ENCODE measurements at regions not wholly inside any gene's neighbourhood (a gene's known extent, or its start where the extent isn't known, plus 50 kb on each side); places are given as distances from the start of the nearest gene placed in this dataset.

DNA sequence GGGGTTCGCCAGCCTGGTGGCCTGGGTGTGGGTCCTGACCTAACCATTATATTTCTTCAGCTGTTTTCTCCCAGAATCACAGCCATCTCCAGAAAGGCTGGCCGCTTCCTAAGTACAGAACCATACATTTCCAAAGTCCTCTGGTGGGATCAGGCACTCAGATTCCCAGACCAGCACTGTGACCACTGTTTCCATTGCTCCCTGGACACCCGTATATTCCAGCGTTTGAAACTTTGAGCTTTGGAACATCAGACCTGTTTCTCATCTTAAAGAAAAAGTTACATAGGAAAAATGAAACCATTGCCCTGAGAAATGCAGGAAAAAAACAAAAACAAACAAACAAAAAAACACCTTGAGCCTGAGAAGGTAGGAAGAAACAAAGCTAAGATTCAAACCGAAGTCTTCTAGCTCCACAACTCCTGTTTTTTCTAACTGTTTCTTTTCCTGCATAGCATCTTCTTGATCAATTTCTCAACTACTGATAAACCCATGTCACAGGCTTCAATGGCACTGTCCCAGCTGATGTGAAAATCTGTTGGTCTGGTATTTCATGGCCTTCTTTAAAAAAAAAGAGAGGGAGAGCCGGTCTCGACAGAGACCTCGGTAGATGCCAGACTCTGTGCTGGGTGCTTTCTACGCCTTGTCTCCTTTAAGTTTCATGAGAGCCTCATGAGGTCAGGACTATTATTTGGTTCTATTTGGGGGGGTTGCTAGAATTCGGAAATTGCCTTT, 221.3 kb downstream of the TOMM20 start:
- Mint-ChIP-seq H3K36me3 (ENCODE audit: insufficient read depth, unreplicated experiment) (no peaks in the 10 kb centered on the region), H3K4me1 (ENCODE audit: insufficient read depth, unreplicated experiment) (no peaks in the 10 kb centered on the region), H3K27me3 (ENCODE audit: insufficient read depth, unreplicated experiment) (no peaks in the 10 kb centered on the region), H3K9me3 (ENCODE audit: unreplicated experiment) (no peaks in the 10 kb centered on the region), H3K4me3 (ENCODE audit: unreplicated experiment) (no peak overlapping the region), H3K27ac (ENCODE audit: low read depth, unreplicated experiment) (no peak overlapping the region)
- ChIA-PET CTCF (interaction anchor here (0.6 to 0.7 kb wide), 2 partner anchors 8 to 177 kb away, joined by 3 read pairs; no protein-coding TSS in a partner anchor), POLR2A (interaction anchor here (1.1 kb wide), 1 partner anchor 18 kb away, joined by 3 read pairs; no protein-coding TSS in a partner anchor)
- intact Hi-C loops (cut with micrococcal nuclease), result no loop called here
- TF ChIP-seq, protein P1, sequence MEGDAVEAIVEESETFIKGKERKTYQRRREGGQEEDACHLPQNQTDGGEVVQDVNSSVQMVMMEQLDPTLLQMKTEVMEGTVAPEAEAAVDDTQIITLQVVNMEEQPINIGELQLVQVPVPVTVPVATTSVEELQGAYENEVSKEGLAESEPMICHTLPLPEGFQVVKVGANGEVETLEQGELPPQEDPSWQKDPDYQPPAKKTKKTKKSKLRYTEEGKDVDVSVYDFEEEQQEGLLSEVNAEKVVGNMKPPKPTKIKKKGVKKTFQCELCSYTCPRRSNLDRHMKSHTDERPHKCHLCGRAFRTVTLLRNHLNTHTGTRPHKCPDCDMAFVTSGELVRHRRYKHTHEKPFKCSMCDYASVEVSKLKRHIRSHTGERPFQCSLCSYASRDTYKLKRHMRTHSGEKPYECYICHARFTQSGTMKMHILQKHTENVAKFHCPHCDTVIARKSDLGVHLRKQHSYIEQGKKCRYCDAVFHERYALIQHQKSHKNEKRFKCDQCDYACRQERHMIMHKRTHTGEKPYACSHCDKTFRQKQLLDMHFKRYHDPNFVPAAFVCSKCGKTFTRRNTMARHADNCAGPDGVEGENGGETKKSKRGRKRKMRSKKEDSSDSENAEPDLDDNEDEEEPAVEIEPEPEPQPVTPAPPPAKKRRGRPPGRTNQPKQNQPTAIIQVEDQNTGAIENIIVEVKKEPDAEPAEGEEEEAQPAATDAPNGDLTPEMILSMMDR (IDR thresholded peaks at IDR 0.05; ENCODE audit: unreplicated experiment), result no peak
- no TSS peak for BruUV-seq (replicated peaks)
- DNase-seq (ENCODE audit: unreplicated experiment), result no peak

DNA sequence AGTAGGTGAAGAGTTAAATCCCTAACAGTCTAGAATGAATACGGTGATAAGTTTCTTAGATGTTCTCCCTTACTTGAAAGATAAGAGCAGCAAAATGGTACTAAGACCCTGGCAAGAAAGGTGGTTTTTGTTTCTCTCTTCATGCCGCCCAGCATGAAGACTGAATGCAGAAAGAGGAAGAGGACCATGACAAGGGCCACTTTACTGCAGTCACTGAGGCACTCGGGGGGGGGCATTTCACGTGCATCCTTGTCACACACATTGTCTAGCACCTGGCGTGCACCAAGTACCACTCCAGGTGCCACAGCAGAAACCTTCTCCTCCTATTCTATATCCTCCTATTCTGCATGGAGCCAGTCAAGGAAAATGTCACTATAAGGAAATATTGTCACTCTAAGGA, 222.0 kb downstream of the TOMM20 start:
- TF ChIP-seq, protein P1 (IDR thresholded peaks at IDR 0.05; ENCODE audit: unreplicated experiment), result no peak
- Mint-ChIP-seq H3K9me3 (ENCODE audit: unreplicated experiment) (no peaks in the 10 kb centered on the region), H3K27ac (ENCODE audit: low read depth, unreplicated experiment) (no peak overlapping the region), H3K4me3 (ENCODE audit: unreplicated experiment) (no peak overlapping the region), H3K36me3 (ENCODE audit: insufficient read depth, unreplicated experiment) (no peaks in the 10 kb centered on the region), H3K4me1 (ENCODE audit: insufficient read depth, unreplicated experiment) (no peaks in the 10 kb centered on the region), H3K27me3 (ENCODE audit: insufficient read depth, unreplicated experiment) (no peaks in the 10 kb centered on the region)
- BruUV-seq (replicated peaks), result no TSS peak
- ChIA-PET POLR2A (interaction anchor here (1.1 kb wide), 1 partner anchor 19 kb away, joined by 3 read pairs; no protein-coding TSS in a partner anchor), CTCF (no interaction called here)
- DNase-seq (ENCODE audit: unreplicated experiment), result no peak
- intact Hi-C loops (cut with micrococcal nuclease), result no loop called here

- intact Hi-C loops (cut with micrococcal nuclease), result no loop called here
- ChIA-PET POLR2A (interaction anchor here (0.8 to 1.6 kb wide), 4 partner anchors 11 to 291 kb away, joined by 3 to 6 read pairs (median 3); no protein-coding TSS in a partner anchor), CTCF (no interaction called here)
- Mint-ChIP-seq H3K36me3 (ENCODE audit: insufficient read depth, unreplicated experiment) (no peaks in the 10 kb centered on the region), H3K27me3 (ENCODE audit: insufficient read depth, unreplicated experiment) (no peaks in the 10 kb centered on the region), H3K27ac (ENCODE audit: low read depth, unreplicated experiment) (no peak overlapping the region), H3K9me3 (ENCODE audit: unreplicated experiment) (no peaks in the 10 kb centered on the region), H3K4me1 (ENCODE audit: insufficient read depth, unreplicated experiment) (no peaks in the 10 kb centered on the region), H3K4me3 (ENCODE audit: unreplicated experiment) (no peak overlapping the region)
- TF ChIP-seq, protein P1 (IDR thresholded peaks at IDR 0.05; ENCODE audit: unreplicated experiment), result no peak
- BruUV-seq (replicated peaks), result no TSS peak
- no peak for DNase-seq (ENCODE audit: unreplicated experiment)
These were observed 225.7 kb downstream of the TOMM20 start for GRCh38 chr1:234902774-234903547.

DNA sequence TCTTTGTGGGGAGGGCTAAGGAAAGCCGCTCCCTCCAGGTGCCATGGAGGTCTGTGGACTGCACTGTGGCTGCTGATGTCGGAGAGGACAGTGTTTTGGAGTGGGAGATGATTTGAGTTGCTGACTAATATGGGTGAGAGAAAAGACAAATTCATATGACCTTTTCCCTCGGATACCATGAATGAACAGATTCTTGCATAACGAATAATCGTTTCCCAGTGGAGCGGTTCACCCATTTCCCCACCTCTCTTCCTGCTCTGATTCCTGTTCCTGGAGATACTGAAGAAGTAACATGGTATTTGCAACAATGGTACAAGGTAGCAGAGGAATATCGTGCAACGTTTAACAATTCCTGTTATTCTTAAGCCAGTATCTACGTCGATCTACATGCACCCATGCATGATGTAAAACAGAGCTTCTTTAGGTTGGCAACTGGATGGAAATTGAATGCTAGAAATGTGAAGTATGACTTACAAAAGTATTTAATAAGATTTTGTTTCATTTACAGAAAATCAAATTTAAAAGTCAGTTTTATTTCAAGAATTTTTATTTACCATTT, 227.1 kb downstream of the TOMM20 start:
- CTCF ChIA-PET, result interaction anchor here (0.6 to 0.7 kb wide), 2 partner anchors 215 to 1392 kb away, joined by 3 read pairs; no protein-coding TSS in a partner anchor
- no peaks in the 10 kb centered on the region for H3K4me1 Mint-ChIP-seq (ENCODE audit: insufficient read depth, unreplicated experiment)

More for the DNA sequence above, 227.1 kb downstream of the TOMM20 start:
- Mint-ChIP-seq H3K9me3 (ENCODE audit: unreplicated experiment) (no peaks in the 10 kb centered on the region), H3K27ac (ENCODE audit: low read depth, unreplicated experiment) (no peak overlapping the region), H3K36me3 (ENCODE audit: insufficient read depth, unreplicated experiment) (no peaks in the 10 kb centered on the region), H3K27me3 (ENCODE audit: insufficient read depth, unreplicated experiment) (no peaks in the 10 kb centered on the region), H3K4me3 (ENCODE audit: unreplicated experiment) (no peak overlapping the region)
- DNase-seq (ENCODE audit: unreplicated experiment), result no peak
- BruUV-seq (replicated peaks), result no TSS peak
- intact Hi-C loops (cut with micrococcal nuclease), result no loop called here
- TF ChIP-seq, protein P1 (IDR thresholded peaks at IDR 0.05; ENCODE audit: unreplicated experiment), result no peak
- POLR2A ChIA-PET, result interaction anchor here (0.6 to 1.6 kb wide), 6 partner anchors 9 to 117 kb away, joined by 3 to 6 read pairs (median 3); no protein-coding TSS in a partner anchor
